Retinal pigment epithelial cell (primary cell): ENCODE measurements at regions not wholly inside any gene's neighbourhood (a gene's known extent, or its start where the extent isn't known, plus 50 kb on each side); places are given as distances from the start of the nearest gene placed in this dataset.

ENCODE experiments used
- DNase-seq: peaks from one replicate; pipeline ENCODE4 v3.0.0-alpha.2; 2010; ENCODE audit warnings: low read depth
- H3K4me3 ChIP-seq: 2 replicates; pipeline ENCODE4 v1.5.1; 2011; ENCODE audit warnings: mild to moderate bottlenecking, low read length, control low read depth, moderate library complexity
- TF ChIP-seq, protein P1 (sequence below): conservative IDR thresholded peaks from 2 replicates; pipeline ENCODE4 v1.5.1; 2011; ENCODE audit warnings: low read depth, low read length, control low read depth, inconsistent platforms

DNA sequence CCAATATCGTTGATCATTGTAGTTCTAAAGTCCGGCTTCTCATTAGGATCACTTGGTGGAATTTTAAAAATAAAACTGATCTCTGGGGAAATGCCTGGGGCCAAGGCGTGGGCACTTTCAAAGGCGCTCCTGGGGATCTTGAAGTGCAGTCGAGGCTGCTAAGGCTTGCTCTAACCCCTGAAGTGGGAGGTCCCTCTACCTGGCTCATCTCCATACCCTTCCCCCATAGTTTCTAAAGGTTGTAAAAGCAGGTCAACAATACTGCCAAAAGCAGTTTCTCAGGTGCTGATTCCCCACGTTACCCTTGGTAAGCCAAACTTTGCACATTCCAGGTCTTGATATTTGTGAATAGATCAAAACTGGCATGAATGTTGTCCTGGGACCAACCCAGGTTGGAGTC is 79.0 kb upstream of the SP8 start:
- TF ChIP-seq, protein P1, sequence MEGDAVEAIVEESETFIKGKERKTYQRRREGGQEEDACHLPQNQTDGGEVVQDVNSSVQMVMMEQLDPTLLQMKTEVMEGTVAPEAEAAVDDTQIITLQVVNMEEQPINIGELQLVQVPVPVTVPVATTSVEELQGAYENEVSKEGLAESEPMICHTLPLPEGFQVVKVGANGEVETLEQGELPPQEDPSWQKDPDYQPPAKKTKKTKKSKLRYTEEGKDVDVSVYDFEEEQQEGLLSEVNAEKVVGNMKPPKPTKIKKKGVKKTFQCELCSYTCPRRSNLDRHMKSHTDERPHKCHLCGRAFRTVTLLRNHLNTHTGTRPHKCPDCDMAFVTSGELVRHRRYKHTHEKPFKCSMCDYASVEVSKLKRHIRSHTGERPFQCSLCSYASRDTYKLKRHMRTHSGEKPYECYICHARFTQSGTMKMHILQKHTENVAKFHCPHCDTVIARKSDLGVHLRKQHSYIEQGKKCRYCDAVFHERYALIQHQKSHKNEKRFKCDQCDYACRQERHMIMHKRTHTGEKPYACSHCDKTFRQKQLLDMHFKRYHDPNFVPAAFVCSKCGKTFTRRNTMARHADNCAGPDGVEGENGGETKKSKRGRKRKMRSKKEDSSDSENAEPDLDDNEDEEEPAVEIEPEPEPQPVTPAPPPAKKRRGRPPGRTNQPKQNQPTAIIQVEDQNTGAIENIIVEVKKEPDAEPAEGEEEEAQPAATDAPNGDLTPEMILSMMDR, result no peak
- H3K4me3 ChIP-seq, result no peak overlapping the region
- DNase-seq, result no peak

DNA sequence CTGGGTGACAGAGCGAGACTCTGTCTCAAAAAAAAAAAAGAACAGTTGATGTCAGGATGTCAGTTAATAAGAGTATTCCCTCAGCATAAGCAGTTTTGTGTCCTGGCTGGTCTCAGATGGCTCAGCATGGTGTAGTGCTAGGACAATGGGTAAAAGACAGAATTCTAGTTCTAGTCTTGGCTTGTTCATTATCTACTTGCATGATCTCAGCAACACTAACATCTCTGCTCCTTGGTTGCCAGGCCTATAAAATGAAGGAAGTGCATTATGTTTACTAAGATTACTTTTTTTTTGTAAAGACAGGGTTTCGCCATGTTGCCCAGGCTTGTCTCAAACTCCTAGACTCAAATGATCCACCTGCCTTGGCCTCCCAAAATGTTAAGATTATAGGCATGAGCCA is 84.3 kb upstream of the SP8 start:
- no peak overlapping the region for H3K4me3 ChIP-seq
- TF ChIP-seq, protein P1, result no peak
- DNase-seq, result no peak

DNA sequence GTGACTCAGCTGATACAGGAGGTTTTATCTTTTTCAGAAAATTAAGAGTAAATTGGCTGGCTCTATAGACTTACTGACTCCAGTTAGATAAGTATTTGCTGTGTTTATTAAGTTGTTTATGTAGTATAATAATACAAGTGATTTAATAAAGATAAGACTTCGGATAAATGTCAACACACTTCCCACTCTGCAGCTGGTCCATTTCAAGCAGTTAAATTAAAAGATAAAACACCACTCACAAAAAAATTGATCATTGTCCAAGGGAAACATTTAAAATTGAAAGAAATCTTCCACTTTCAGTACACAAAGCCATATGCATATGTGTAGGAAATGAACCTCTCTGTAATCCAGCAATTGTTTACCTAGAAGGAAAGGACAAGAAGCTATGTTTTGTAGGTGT is 106.1 kb upstream of the SP8 start:
- TF ChIP-seq, protein P1, result no peak
- no peak for DNase-seq

DNA sequence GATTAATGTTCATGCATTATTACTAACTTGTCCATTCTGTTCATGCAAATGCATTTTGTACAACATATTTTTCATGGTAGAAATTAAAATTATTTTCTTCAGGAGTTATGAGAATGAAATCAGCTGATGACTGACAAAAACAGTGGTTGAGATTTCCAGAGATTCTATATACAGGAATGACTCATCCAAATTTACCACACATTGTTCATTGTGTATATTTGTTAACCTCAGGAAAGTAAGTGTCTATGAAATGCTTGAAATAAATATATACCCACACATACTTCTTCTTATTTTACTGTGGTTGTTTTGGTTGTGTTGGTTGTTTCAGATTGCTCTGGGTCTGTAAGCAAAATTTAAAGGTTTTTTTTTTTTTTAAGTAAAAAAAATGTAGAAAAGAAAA is 108.1 kb upstream of the SP8 start:
- TF ChIP-seq, protein P1, result no peak

More for the DNA sequence above, 106.1 kb upstream of the SP8 start:
- H3K4me3 ChIP-seq, result no peak overlapping the region

DNA sequence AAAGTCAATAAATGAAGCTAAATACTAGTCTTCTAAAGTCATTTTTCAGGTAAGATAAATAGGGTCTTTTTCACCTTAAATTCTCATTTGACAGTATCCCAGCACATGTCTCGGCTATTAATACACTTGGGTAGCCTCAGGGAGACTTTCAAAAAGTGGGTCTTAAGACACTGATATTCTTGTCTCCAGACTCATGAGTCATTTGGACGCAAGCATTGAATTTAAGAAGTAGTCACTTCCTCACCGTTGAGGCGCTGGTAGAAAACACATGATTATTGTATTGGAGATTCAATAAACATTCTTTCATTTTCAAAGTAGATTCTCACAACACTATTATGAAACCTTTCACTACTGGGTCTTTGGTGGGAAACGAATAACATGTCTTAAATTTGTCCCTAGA is 108.9 kb upstream of the SP8 start:
- H3K4me3 ChIP-seq, result no peak overlapping the region
- no peak for DNase-seq

More for the DNA sequence above, 108.1 kb upstream of the SP8 start:
- no peak overlapping the region for H3K4me3 ChIP-seq
- DNase-seq, result no peak

DNA sequence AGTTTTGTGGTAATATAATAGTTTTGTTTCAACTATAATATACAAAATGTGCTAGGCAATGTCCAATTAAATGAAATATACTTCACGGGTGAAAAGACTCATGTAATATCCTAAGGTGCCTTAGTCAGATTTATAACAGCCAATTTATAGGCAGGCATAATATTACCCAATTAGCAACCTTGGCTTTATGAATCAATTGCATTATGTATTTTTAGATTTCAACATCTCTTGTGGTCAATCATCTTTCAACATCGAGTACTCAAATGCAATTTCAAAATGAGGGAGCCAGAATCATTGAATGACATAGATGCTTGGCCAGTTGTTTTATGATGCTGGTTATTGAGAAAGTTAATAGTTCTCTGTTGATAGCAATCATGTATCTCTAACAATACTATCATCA is 110.3 kb upstream of the SP8 start:
- no peak for DNase-seq
- H3K4me3 ChIP-seq, result no peak overlapping the region
- TF ChIP-seq, protein P1, result no peak

More for the DNA sequence above, 108.9 kb upstream of the SP8 start:
- TF ChIP-seq, protein P1, result no peak

DNA sequence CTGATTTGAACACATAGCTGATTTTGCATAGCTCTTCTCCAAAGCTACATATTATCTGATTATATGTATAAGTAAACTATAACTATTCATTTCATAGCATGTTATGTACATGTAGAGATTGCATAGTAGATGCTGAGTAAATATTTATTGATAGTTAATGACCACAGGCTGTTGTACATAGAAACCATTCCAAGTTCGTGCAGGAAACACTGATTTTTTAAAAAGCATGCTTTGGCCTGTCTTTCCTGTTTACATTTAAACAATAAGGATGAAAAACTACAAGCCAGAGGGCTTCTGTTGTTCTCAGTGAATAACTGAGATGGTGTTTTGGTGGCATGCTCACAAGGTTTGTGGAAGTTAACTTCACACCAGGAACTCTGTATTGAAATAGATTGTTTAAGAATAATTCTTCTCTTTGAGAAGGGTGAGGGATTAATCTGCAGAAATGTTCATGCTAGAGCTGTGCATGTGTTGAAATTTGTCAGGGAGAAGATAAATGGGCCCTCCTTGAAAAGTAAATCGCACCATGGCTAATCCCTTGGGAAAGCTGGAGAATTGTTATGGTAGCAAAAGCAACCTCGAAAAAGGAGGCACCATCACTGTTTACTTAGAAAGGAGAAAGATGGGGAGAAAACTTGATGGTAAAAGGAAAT is 120.2 kb upstream of the SP8 start:
- no peak overlapping the region for H3K4me3 ChIP-seq
- no peak for DNase-seq
- TF ChIP-seq, protein P1, result no peak
